Coronary artery (tissue), 2 donors: ENCODE measurements at regions not wholly inside any gene's neighbourhood (a gene's known extent, or its start where the extent isn't known, plus 50 kb on each side); places are given as distances from the start of the nearest gene placed in this dataset.

Experiments
- DNase-seq: peaks from one replicate; pipeline ENCODE4 v3.0.0-alpha.2; 2017; ENCODE audit warnings: low spot score
- H3K27ac ChIP-seq, 2 donors: fragments of 200-600 bp; sonication (generic); one replicate each; pipeline ENCODE4 v1.5.1; 2016 to 2019
- H3K4me3 ChIP-seq: fragments of 200-600 bp; sonication (generic); 2 replicates; pipeline ENCODE4 v1.5.1; 2016; ENCODE audit warnings: mild to moderate bottlenecking, moderate library complexity
- TF ChIP-seq, protein P1 (sequence below): fragments of 200-600 bp; sonication (generic); IDR thresholded peaks from one replicate; pipeline ENCODE4 v1.5.1; 2019; ENCODE audit warnings: antibody characterized with exemption

DNA sequence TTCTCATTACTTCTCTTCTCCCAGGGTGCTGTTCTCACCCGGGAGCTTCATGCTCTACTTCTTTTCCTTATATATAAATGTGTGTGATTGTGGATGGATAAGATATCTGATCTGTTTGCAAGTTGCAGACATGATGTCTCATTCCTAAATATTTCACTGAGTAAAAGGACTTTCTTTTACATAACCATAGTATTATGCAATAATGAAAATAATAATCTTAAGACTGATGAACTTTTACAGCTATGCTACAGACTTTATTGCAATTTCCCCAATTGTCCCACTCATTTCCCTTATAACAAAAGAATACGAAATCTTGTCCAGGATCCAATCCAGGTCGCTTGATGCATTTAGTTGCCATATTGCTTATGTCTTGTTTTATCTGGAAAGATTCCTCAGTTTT lies 284.5 kb upstream of the JAG1 start:
- no peak for DNase-seq
- TF ChIP-seq, protein P1, sequence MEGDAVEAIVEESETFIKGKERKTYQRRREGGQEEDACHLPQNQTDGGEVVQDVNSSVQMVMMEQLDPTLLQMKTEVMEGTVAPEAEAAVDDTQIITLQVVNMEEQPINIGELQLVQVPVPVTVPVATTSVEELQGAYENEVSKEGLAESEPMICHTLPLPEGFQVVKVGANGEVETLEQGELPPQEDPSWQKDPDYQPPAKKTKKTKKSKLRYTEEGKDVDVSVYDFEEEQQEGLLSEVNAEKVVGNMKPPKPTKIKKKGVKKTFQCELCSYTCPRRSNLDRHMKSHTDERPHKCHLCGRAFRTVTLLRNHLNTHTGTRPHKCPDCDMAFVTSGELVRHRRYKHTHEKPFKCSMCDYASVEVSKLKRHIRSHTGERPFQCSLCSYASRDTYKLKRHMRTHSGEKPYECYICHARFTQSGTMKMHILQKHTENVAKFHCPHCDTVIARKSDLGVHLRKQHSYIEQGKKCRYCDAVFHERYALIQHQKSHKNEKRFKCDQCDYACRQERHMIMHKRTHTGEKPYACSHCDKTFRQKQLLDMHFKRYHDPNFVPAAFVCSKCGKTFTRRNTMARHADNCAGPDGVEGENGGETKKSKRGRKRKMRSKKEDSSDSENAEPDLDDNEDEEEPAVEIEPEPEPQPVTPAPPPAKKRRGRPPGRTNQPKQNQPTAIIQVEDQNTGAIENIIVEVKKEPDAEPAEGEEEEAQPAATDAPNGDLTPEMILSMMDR = no peak
- Histone ChIP-seq H3K27ac (no peak overlapping the region), H3K4me3 (no peak overlapping the region)

DNA sequence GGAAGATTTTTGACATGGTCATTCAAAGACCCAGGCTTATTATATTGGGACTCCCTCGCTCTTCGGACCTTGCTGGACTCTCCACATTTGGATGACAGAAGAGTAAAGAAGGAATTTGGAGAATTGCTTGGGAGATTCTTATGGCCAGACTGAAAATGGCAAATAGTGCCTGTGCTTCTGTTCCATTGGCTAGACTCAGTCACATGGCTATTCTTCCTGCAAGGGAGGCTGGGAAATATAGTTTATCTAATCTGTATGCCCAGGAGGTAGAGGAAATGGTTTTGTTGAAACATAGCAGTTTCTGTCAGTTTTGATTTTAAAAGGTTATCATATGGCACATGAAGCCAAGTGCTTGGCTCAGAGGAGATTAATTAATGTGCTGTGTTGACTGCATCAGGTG lies 286.6 kb upstream of the JAG1 start:
- DNase-seq = no peak
- TF ChIP-seq, protein P1 = no peak
- no peak overlapping the region for H3K4me3 ChIP-seq
- H3K27ac ChIP-seq = no peak overlapping the region

DNA sequence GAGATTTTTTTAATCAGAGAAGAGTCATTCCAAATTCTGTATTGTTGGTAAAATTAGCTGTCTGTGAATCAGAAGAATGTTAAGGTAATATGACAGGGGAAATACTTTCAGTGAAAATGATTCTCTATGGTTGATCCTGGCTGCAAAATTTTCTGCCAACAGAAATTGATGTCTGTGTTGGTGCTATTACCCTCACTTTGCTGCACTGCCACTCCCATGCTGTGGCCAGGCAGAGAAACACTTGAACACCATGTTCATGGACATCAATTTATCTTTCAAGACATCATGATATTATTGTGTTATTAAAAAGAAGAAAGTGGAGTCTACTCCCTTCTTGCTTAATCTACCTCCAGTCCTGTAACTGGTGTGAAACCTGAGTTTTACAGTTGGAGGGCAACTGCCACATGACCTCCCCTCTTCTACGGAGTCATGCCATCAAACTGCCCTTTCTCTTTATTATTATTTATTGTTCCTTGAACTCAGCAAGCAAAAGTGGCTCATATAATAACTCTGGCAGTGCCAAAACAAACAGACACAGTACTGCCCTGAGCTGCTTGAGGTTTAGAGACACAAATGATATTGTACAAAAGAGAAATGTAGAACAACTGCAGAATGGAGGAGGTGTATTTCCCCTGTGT lies 288.0 kb upstream of the JAG1 start:
- H3K27ac ChIP-seq = no peak overlapping the region
- no peak overlapping the region for H3K4me3 ChIP-seq
- TF ChIP-seq, protein P1 = no peak
- no peak for DNase-seq

DNA sequence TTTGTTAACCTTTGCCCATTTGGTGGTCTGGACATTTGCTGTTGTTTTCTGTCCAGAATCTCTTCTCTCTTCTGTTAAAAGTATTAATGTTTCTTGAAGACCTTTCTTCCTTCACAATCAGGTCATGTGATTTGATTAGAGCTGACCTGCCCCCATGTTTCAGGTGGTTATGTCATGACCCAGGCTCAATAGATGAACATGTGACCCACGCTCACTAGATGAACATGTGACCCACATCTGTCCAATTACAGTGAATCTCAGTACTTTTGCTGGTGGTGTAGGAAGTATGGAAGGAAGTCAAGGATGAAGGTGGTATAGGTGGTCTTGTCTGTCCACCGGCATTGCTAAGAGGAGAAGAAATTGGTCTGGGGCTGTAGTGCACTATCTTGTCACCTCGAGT lies 289.1 kb upstream of the JAG1 start:
- Histone ChIP-seq H3K4me3 (no peak overlapping the region), H3K27ac (no peak overlapping the region)
- TF ChIP-seq, protein P1 = no peak
- DNase-seq = no peak

DNA sequence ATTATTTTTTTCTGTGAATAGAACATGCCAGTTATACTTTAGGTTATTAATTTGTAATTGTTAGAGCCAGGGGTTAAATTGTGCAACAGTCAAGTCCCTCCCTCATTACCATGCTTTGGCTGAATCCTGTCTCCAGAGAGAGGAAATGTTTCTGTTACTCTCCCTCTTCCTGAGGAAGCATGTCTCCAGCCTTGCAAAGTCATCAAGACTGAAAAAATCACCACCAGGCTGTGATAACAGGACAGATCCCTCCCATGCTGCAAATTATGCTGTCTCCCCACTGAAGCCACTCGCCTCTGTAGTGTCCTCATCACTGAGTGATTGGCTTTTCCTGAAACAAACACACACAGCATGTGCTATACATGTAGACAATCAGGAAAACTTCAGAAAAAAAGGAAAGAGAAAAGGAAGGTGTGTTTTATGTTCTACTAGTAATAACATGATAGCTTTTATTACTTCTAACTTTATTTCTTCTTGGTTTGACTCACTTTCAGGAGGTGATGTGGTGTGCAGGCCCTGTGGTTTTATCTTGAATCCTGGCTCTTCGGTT lies 290.0 kb upstream of the JAG1 start:
- Histone ChIP-seq H3K27ac (no peak overlapping the region), H3K4me3 (no peak overlapping the region)
- TF ChIP-seq, protein P1 = no peak
- no peak for DNase-seq

DNA sequence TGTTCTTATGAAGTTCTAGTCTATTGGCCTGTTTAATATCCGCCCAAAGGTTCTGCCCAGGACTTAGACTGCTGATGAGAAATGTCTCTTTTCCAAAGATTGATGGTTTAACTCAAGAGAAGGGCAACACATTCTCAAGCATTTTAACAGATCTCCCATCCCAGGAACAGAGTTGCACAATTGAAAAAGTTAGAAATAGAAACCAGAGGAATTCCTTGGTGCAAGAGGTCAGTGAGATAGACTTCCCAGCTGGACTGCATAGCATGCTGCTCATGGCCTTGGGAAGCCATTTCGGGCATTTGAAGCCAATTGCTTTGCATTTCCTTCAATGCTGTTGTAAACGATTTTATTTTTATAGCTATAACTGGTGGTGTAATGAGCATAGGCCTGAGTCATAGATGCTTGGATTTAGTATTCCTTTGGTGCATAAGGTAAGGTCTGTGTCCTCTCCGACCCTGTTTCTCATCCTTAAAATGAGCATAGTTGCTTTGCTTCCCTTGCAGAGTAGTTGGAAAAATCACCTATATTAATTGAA lies 292.2 kb upstream of the JAG1 start:
- DNase-seq = no peak
- Histone ChIP-seq H3K4me3 (no peak overlapping the region), H3K27ac (peak overlapping the region in 1 of 2 donors; percentile 15)
- TF ChIP-seq, protein P1 = no peak

DNA sequence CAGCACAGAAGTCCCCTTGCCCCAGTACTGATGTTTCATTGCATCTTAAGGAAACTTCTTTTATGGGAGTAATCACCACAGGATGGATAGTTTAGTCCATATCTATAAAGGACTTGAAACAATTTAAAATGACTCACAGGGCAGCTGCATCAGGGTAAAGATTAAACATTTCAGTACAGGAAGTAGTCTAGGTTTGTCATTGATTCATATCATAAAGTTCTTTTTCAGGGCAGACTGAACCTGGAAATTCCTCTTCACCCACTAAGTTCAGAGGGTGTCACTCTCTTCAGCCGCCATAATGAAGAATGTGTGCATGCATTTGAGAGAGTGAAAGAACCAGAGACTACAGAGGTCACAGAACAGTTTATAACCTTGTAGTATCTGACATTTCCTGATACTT lies 296.3 kb upstream of the JAG1 start:
- TF ChIP-seq, protein P1 = no peak
- Histone ChIP-seq H3K27ac (no peak overlapping the region), H3K4me3 (no peak overlapping the region)
- no peak for DNase-seq
